ENCODE measurements at regions not wholly inside any gene's neighbourhood (a gene's known extent, or its start where the extent isn't known, plus 50 kb on each side); places are given as distances from the start of the nearest gene placed in this dataset.

DNA sequence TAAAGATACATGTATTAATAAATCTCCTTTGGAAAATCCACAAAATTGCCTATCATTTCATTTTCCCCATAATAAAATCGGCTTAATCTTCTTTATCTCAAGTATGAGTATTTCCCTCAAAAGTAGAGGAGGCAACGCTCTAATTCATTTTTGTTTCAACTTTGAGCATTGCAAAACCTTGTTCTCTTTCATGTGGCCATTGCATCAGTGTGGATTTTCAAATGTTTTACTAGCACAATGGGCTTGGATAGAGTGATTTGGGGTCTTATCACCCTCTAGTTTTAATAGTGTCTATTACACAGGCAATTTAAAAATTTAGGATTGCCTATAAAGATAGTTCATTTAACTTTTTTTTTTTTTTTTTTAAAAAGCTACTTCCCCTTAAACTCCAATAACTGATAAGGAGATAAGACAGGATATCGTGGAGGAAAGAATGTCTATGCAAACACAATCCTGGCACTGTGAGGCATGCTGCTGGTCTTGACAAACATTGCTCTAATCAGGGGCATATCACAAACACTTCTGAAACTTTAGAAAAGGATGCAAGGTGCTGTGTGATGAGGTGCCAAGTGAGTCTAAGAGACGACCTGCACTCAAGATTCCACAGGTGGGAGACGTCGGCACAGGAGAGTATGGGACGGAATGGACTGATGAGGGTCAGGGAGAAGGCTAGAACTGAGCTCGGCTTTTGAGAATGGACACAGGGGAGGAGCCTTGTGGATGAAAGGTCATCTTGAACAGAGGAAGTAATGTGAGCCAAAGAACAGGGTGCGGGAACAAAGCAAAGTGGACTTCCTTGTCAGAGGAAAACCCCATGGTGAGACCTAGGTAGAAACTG, 199.7 kb downstream of the IRS2 start:
- Mint-ChIP-seq H3K27me3 (ENCODE audit: low read depth) (no peaks in the 10 kb centered on the region), H3K36me3 (ENCODE audit: low read depth) (no peaks in the 10 kb centered on the region), H3K4me3 (no peak overlapping the region), H3K4me1 (peaks cover 5% of the 10 kb centered on the region), H3K27ac (ENCODE audit: unreplicated experiment) (peak overlapping the region; percentile 68), H3K9me3 (peaks cover 9% of the 10 kb centered on the region)
- TF ChIP-seq, protein P1, sequence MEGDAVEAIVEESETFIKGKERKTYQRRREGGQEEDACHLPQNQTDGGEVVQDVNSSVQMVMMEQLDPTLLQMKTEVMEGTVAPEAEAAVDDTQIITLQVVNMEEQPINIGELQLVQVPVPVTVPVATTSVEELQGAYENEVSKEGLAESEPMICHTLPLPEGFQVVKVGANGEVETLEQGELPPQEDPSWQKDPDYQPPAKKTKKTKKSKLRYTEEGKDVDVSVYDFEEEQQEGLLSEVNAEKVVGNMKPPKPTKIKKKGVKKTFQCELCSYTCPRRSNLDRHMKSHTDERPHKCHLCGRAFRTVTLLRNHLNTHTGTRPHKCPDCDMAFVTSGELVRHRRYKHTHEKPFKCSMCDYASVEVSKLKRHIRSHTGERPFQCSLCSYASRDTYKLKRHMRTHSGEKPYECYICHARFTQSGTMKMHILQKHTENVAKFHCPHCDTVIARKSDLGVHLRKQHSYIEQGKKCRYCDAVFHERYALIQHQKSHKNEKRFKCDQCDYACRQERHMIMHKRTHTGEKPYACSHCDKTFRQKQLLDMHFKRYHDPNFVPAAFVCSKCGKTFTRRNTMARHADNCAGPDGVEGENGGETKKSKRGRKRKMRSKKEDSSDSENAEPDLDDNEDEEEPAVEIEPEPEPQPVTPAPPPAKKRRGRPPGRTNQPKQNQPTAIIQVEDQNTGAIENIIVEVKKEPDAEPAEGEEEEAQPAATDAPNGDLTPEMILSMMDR (conservative IDR thresholded peaks at IDR 0.05) = no peak
- no peak for DNase-seq (ENCODE audit: low read depth, low spot score)

DNA sequence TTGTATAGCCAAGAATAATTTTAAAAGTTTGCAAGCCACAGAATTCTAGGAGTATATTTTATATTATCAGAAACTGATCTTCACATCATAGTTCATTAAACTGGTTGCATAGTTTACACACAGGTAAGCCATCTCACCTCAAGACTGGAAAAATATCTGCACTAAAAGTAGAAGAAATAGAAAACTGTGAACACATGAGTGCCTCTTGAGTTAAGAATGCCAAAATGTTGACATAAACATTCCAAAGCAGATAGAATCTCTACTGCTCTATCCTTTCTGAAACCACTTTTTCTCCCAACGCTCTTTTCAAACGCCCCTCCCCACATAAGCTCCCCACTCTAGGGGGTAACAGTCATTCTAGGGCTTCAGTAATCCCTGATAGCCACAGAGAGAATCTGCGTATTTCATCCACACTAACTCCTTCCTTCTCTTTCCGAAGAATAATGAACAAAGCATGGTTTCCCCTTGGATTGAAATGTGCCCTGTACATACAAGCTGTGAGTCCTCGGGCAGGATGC, 201.5 kb downstream of the IRS2 start:
- H3K27ac Mint-ChIP-seq (ENCODE audit: unreplicated experiment) = no peak overlapping the region
- no peaks in the 10 kb centered on the region for H3K36me3 Mint-ChIP-seq (ENCODE audit: low read depth)
- H3K27me3 Mint-ChIP-seq (ENCODE audit: low read depth) = no peaks in the 10 kb centered on the region
- peaks cover 5% of the 10 kb centered on the region for H3K9me3 Mint-ChIP-seq
- peaks cover 5% of the 10 kb centered on the region for H3K4me1 Mint-ChIP-seq
- no peak for DNase-seq (ENCODE audit: low read depth, low spot score)
- TF ChIP-seq, protein P1 (conservative IDR thresholded peaks at IDR 0.05) = no peak
- no peak overlapping the region for H3K4me3 Mint-ChIP-seq

DNA sequence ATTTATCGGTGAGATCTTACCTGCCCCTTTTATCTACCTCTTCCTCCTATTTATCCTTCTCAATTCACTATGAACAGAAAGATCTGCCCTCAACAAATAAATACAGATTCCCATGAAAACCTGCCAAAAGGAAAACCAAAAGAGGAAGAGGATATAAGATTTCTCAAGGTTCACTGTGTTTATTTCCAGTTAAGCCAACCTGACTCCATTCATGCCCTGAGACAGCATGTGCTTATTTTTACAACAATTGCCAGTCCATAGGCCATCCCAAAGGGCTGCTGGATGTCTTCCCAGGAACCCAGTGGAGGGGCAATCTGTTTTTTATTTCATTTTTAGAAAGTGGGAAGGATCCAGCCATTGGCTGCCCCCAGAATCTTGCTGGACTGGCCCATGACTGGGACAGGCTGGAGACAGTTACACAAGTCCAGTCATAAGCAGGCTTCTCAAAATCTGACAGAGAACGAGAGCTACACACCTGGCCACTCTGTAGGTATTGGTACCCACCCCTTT, 209.1 kb downstream of the IRS2 start:
- no peak for DNase-seq (ENCODE audit: low read depth, low spot score)
- H3K4me1 Mint-ChIP-seq = no peaks in the 10 kb centered on the region
- H3K27me3 Mint-ChIP-seq (ENCODE audit: low read depth) = no peaks in the 10 kb centered on the region
- no peak overlapping the region for H3K4me3 Mint-ChIP-seq
- no peaks in the 10 kb centered on the region for H3K9me3 Mint-ChIP-seq
- TF ChIP-seq, protein P1 (conservative IDR thresholded peaks at IDR 0.05) = no peak
- no peaks in the 10 kb centered on the region for H3K36me3 Mint-ChIP-seq (ENCODE audit: low read depth)
- no peak overlapping the region for H3K27ac Mint-ChIP-seq (ENCODE audit: unreplicated experiment)

DNA sequence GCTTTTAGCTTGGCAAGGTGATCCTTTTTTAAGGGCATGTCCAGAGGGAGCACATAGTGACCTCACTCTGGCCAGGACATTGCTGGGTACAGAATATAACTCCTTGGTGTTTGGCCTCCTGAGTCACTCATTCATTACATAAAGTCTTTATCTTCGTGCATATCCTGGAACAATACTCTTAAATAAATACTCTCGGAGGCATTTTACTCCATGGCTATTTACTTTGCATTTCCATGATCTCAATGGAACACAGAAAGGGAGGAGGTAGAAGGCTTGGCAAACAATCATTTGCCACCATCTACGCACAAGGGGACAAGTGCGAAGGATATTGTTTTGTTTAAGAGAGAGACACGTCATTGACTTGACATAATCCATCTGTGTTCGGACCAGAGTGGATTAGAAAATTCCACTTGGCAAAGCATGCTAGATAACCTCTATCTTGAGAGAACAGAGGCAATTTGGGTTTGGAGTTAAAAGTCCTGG, 210.0 kb downstream of the IRS2 start:
- H3K27ac Mint-ChIP-seq (ENCODE audit: unreplicated experiment) = no peak overlapping the region
- no peaks in the 10 kb centered on the region for H3K36me3 Mint-ChIP-seq (ENCODE audit: low read depth)
- DNase-seq (ENCODE audit: low read depth, low spot score) = no peak
- no peaks in the 10 kb centered on the region for H3K9me3 Mint-ChIP-seq
- TF ChIP-seq, protein P1 (conservative IDR thresholded peaks at IDR 0.05) = no peak
- H3K27me3 Mint-ChIP-seq (ENCODE audit: low read depth) = no peaks in the 10 kb centered on the region
- no peaks in the 10 kb centered on the region for H3K4me1 Mint-ChIP-seq
- no peak overlapping the region for H3K4me3 Mint-ChIP-seq

DNA sequence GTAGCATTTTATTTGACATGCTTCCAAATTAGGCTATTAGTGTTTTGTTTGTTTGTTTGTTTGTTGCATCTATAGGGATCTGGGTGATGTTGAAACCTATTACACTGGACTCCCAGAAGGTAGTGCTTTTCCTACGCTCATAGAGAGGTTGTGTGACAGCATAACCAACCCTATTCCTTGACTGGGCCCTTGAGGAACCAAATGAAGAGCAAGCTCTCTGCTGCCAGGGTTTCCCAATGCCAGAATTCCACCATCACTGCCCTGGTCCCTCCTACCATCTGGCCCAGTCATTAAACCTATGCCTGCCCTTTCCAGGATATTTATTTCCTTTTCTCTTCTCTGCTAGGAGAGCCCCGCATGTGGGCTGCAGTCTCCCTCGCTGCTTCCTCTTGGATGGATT, 210.6 kb downstream of the IRS2 start:
- no peak overlapping the region for H3K4me3 Mint-ChIP-seq
- TF ChIP-seq, protein P1 (conservative IDR thresholded peaks at IDR 0.05) = no peak
- no peaks in the 10 kb centered on the region for H3K9me3 Mint-ChIP-seq
- no peaks in the 10 kb centered on the region for H3K36me3 Mint-ChIP-seq (ENCODE audit: low read depth)
- DNase-seq (ENCODE audit: low read depth, low spot score) = no peak
- no peaks in the 10 kb centered on the region for H3K4me1 Mint-ChIP-seq
- no peaks in the 10 kb centered on the region for H3K27me3 Mint-ChIP-seq (ENCODE audit: low read depth)
- no peak overlapping the region for H3K27ac Mint-ChIP-seq (ENCODE audit: unreplicated experiment)

All from neural crest cell (in vitro differentiated cells).